CD4-positive, alpha-beta T cell treated with Interleukin-17A for 4 hours (primary cell): ENCODE measurements at regions not wholly inside any gene's neighbourhood (a gene's known extent, or its start where the extent isn't known, plus 50 kb on each side); places are given as distances from the start of the nearest gene placed in this dataset.

Experiments
- DNase-seq: peaks from one replicate; pipeline ENCODE4 v3.0.0-alpha.2; 2020; ENCODE audit warnings: mixed read lengths

GRCh38 chr10:4063717-4064116 lies 278.7 kb upstream of the KLF6 start:
- DNase-seq, result no peak

GRCh38 chr10:4062751-4063150 lies 277.7 kb upstream of the KLF6 start:
- DNase-seq, result no peak

- no peak for DNase-seq
These were observed 277.1 kb upstream of the KLF6 start for GRCh38 chr10:4062072-4062471.

GRCh38 chr10:4061441-4061951 lies 276.5 kb upstream of the KLF6 start:
- peak; percentile 45 for DNase-seq

- peak; percentile 53 for DNase-seq
These were observed 274.6 kb upstream of the KLF6 start for GRCh38 chr10:4059471-4060138.

- DNase-seq, result no peak
These were observed 273.6 kb upstream of the KLF6 start for GRCh38 chr10:4058514-4059029.

GRCh38 chr10:4057725-4058513 lies 272.9 kb upstream of the KLF6 start:
- DNase-seq, result no peak

- DNase-seq, result no peak
These were observed 272.0 kb upstream of the KLF6 start for GRCh38 chr10:4057021-4057420.

- no peak for DNase-seq
These were observed 269.8 kb upstream of the KLF6 start for GRCh38 chr10:4054656-4055435.

GRCh38 chr10:4053940-4054339 lies 268.9 kb upstream of the KLF6 start:
- no peak for DNase-seq

- no peak for DNase-seq
These were observed 266.7 kb upstream of the KLF6 start for GRCh38 chr10:4051641-4052151.

- no peak for DNase-seq
These were observed 266.1 kb upstream of the KLF6 start for GRCh38 chr10:4051011-4051640.

GRCh38 chr10:4050061-4050460 lies 265.1 kb upstream of the KLF6 start:
- DNase-seq, result no peak

- no peak for DNase-seq
These were observed 264.3 kb upstream of the KLF6 start for GRCh38 chr10:4049348-4049747.

- DNase-seq, result no peak
These were observed 263.3 kb upstream of the KLF6 start for GRCh38 chr10:4048236-4048864.

- no peak for DNase-seq
These were observed 261.8 kb upstream of the KLF6 start for GRCh38 chr10:4046712-4047354.

- DNase-seq, result no peak
These were observed 261.0 kb upstream of the KLF6 start for GRCh38 chr10:4046030-4046429.

GRCh38 chr10:4043897-4044665 lies 259.1 kb upstream of the KLF6 start:
- no peak for DNase-seq

GRCh38 chr10:4041635-4042034 lies 256.6 kb upstream of the KLF6 start:
- DNase-seq, result no peak

GRCh38 chr10:4038000-4038399 lies 253.0 kb upstream of the KLF6 start:
- DNase-seq, result no peak

GRCh38 chr10:4035599-4035945 lies 250.6 kb upstream of the KLF6 start:
- DNase-seq, result no peak
